Stimulated activated CD4-positive, alpha-beta T cell treated with anti-CD3 and anti-CD28 coated beads, Interleukin-12 subunit alpha, Interleukin-12 subunit beta, amount 100 ng/mL, for 4 hours (primary cell): ENCODE measurements at regions not wholly inside any gene's neighbourhood (a gene's known extent, or its start where the extent isn't known, plus 50 kb on each side); places are given as distances from the start of the nearest gene placed in this dataset.
"Not testable (repeated sequence)": the region's sequence is repeated elsewhere in the genome, so short reads cannot be mapped to it uniquely, and the experiment has no call there.

Experiments
- DNase-seq: peaks from one replicate; pipeline ENCODE4 v3.0.0-alpha.2; 2020

GRCh38 chr4:116275006-116275405, 810.4 kb downstream of the TRAM1L1 start:
- DNase-seq, result no peak

- DNase-seq, result no peak
Measured at GRCh38 chr4:116272336-116272735, 813.0 kb downstream of the TRAM1L1 start.

GRCh38 chr4:116260931-116261330, 824.4 kb downstream of the TRAM1L1 start:
- DNase-seq, result not testable (repeated sequence)

GRCh38 chr4:116244771-116245170, 840.6 kb downstream of the TRAM1L1 start:
- no peak for DNase-seq

- no peak for DNase-seq
Measured at GRCh38 chr4:116243431-116243830, 841.9 kb downstream of the TRAM1L1 start.

- DNase-seq, result no peak
Measured at GRCh38 chr4:116233971-116234370, 851.4 kb downstream of the TRAM1L1 start.

- DNase-seq, result not testable (repeated sequence)
Measured at GRCh38 chr4:116231999-116232398, 853.4 kb downstream of the TRAM1L1 start.

- no peak for DNase-seq
Measured at GRCh38 chr4:116229420-116229819, 856.0 kb downstream of the TRAM1L1 start.

GRCh38 chr4:116223040-116223732, 862.2 kb downstream of the TRAM1L1 start:
- no peak for DNase-seq

GRCh38 chr4:116217781-116218180, 867.6 kb downstream of the TRAM1L1 start:
- no peak for DNase-seq

- no peak for DNase-seq
Measured at GRCh38 chr4:116215622-116216021, 869.8 kb downstream of the TRAM1L1 start.

- DNase-seq, result no peak
Measured at GRCh38 chr4:116202524-116202923, 882.9 kb downstream of the TRAM1L1 start.

GRCh38 chr4:116197317-116197809, 888.0 kb downstream of the TRAM1L1 start:
- no peak for DNase-seq

GRCh38 chr4:116183241-116183640, 902.1 kb downstream of the TRAM1L1 start:
- no peak for DNase-seq

GRCh38 chr4:116180157-116180601, 905.2 kb downstream of the TRAM1L1 start:
- DNase-seq, result no peak

GRCh38 chr4:116151371-116151770, 934.0 kb downstream of the TRAM1L1 start:
- DNase-seq, result not testable (repeated sequence)

- no peak for DNase-seq
Measured at GRCh38 chr4:116150152-116150551, 935.2 kb downstream of the TRAM1L1 start.

- no peak for DNase-seq
Measured at GRCh38 chr4:116143198-116143597, 942.2 kb downstream of the TRAM1L1 start.

GRCh38 chr4:116132946-116133345, 952.4 kb downstream of the TRAM1L1 start:
- DNase-seq, result no peak

GRCh38 chr4:116126794-116127193, 958.6 kb downstream of the TRAM1L1 start:
- no peak for DNase-seq

- DNase-seq, result no peak
Measured at GRCh38 chr4:116122124-116122523, 963.3 kb downstream of the TRAM1L1 start.

GRCh38 chr4:116118221-116118620, 967.2 kb downstream of the TRAM1L1 start:
- no peak for DNase-seq

GRCh38 chr4:116112861-116113260, 972.5 kb downstream of the TRAM1L1 start:
- not testable (repeated sequence) for DNase-seq

GRCh38 chr4:116110713-116111112, 974.7 kb downstream of the TRAM1L1 start:
- no peak for DNase-seq

GRCh38 chr4:116108606-116109005, 976.8 kb downstream of the TRAM1L1 start:
- no peak for DNase-seq
